Left cardiac atrium (tissue), 4 donors: ENCODE measurements at regions not wholly inside any gene's neighbourhood (a gene's known extent, or its start where the extent isn't known, plus 50 kb on each side); places are given as distances from the start of the nearest gene placed in this dataset.

Experiments used
- ATAC-seq, 2 donors: fragments of 200-7000 bp; cut with Tn5 transposase; one replicate each; pipeline ENCODE4 v1.9.1; 2020; ENCODE audit warnings: mild to moderate bottlenecking in 2 of 2, moderate library complexity in 2 of 2
- DNase-seq: peaks from one replicate; pipeline ENCODE4 v3.0.0-alpha.2; 2020
- intact Hi-C, 2 donors: fragments of 100-400 bp; cut with DNase I; formaldehyde crosslinking; loops; one replicate each; pipeline versions ENCODE4 v1.14.1 to v1.15.1; 2022 to 2023
- donor health status: DM: no; HTN: yes; CAD: no.
- donor health status: DM: no; HTN: yes; CAD: no; lungs with severe emphysema.
- donor health status: DM: yes; HTN: yes; CAD: no.
- donor health status: Dilated cardiomyopathy.

DNA sequence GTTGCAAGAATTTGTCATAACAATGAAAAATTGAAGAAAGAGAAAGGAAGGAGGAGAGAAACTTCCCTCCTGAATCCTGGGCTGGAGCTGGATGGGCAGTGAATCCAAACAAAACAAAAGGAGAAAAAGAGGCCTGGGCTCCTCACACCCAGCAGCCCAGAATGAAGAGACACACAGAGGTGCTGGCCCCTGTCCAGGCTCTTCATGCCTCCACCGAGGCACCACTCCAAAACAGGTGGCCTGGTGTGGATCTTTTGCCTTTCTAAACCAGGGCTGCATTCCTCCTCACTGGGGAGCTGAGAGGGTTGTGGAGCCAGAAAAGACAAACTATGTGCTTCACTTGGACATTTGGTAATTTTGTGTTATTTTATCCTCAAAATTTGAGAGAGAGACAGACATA lies 76.0 kb downstream of the FAM124B start:
- DNase-seq (no peak), ATAC-seq (no peak)
- intact Hi-C loops, result no loop called here

DNA sequence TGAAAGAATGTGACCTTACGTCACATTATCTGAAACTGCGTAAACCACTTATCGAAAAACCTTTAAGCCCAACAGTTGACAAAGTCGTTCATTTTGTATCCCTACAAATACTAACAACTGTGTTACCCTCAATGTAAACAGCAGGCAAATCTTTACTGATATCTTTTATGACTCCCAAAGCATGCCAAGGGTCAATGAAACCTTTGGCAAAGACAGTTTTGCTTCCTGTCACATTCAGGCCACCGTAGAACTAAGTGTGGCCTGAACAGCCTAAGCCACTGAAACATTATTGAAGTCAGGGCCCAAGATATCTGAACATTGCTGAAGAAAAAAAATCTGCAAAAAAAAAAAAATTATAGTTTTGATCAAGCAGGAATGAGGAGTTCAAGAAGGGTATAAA lies 77.3 kb downstream of the FAM124B start:
- DNase-seq (no peak), ATAC-seq (no peak)
- intact Hi-C loops, result no loop called here

DNA sequence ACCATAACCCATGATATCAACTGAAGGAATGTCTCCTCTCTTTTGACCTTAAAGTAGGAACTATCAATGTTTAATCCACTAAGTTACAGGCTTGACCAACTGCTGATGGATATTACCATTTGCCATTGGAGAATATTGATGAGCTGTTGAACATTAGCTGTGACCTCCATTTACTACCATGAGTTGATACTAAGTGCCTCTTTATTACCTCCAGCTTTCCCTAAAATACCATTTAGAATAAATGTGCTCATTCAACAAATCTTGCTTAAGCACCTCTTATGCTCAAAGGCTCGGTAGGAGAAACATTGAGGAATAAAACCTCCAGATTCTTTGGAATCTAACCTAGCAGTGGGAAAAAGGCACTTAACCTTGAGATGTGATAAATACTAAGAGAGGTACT lies 81.2 kb downstream of the FAM124B start:
- intact Hi-C loops, result no loop called here
- ATAC-seq (no peak), DNase-seq (no peak)

DNA sequence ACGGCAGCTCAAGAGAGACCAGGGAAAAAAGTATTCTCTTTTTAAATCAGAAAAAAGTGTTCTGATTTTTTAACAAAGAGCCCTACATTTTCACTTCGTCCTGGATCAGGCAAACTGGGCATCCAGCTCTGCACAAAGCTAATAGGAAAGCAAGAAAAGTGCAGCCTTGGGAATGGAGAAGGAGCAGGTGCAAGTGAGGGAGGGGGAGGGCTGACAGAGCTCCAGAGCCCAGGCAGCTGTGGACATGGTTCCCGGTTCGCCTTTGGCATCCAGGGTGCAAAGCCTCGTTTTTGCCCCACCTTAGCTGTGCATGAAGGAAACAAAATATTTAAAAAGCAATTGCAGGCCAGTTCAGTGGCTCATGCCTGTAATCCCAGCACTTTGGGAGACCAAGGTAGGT lies 82.2 kb downstream of the FAM124B start:
- DNase-seq (no peak), ATAC-seq (no peak)
- intact Hi-C loops, result no loop called here

DNA sequence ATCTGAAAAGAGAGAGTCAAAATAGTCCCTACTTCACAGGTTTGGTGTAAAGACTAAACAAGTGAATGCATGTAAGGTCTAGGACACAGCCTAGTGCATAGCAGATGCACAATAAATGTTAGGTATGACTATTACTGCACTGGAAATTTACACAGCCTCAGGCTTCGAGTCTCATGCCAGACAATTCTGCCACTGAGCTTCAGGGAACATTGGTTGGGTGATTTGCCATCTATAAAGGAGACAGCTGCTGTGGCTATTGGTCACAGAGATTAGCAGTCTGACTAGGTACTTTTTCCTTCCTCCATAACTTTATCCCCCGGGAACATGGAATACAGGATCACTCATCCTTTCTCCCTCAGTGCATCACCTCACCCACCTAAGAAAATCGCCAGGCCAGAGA lies 89.2 kb downstream of the FAM124B start:
- ATAC-seq, result no peak
- no peak for DNase-seq
- intact Hi-C loops, result no loop called here

DNA sequence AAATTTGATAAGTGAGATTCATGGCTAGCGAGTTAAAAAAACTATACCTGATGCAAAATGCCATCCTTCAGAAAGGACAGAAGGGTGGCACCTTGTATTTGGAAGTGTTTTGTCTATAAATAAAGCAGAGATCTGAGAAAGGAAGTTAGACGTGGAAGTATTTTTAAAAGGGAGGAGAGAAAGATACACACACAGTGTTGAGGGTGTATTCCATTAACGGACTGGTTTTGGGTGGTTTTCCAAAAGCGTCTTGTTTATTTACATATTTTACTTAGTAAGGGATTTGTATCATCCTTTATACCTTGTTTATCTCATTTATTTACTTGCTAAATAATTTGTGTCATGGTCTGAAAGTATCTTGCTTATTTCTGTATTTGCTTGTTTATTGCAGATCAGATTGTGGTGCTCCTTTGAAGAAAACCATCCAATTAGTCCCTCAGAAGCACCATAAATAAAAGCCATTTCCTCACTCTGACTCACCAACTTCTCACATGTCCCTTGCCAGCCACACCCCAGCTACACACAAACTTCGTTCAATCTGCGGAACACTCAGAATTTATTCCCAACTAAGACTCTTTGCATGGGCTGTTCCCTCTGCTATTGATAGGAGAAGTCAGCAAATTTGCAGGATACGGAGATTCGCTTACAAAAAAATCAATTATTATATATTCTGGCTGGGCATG lies 90.8 kb downstream of the FAM124B start:
- intact Hi-C loops, result no loop called here
- DNase-seq (no peak), ATAC-seq (no peak)

DNA sequence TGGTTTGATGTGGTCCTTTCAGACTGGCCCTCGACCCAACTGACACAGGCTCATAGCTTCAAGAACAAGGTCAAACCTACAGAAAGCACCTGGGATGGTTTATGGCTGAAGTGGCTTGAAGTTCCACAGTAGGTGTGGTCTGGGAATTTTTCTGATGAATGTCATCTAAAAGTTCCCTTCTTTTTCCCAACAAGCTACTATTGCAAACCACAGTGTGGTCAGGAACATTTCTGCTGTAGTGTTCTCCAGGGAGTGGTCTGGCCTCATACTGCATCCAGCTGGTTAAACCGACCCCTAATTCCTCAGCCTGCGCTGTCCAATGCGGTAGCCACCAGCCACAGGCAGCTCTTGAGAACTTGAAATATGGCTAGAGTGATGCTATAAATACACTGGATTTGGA lies 92.7 kb downstream of the FAM124B start:
- intact Hi-C loops, result no loop called here
- DNase-seq, result no peak
- ATAC-seq, result no peak

DNA sequence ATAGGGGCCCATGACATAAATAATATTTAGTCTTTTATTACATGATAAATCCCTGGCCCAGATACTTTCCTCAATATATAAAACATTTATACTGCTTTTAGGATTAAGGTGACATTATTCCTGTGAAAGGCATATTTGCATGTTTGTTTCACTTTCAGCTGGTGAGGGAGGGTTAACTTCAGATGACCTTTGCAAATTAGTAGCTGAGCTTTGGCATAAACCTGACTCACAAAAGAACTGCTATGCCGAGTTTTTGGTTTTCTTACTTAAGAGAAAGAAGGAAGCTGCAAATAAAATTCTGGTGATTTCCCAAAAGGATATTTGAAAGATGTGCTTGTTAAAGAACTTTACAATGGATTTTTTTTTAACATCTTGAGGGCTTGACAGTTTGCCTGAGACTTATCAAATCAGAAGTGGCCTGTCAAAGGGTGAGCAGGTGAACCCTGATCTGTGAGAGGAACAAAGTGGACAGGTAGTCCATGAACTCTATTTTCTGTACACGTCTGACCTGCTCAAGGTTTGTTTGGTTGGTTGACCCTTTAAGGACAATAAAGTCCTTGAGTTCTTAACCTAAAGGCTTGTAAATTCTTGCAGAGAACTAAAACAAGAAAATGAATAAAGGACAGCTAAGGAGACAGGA lies 93.5 kb downstream of the FAM124B start:
- no peak for ATAC-seq
- DNase-seq, result no peak
- intact Hi-C loops, result no loop called here

DNA sequence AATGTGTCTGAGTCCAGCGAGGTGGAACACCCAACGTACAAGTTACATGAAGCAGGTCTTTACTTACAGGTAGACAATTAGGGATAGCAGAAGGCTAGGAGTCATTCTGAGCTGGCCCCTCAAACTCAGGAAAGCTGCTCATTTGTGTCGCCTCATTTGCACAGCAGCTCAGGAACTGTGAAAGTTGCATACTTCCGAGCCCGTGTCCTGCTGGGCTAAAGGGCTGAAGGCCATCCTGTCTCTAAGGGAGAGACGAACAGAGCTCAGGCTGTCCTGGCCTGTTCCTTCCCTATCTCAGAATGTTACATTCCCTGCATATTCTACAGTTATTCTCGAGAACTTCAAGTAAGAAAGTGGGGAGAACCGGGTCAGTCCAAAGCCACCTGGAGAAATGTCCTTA lies 99.0 kb downstream of the FAM124B start:
- intact Hi-C loops, result no loop called here
- DNase-seq (no peak), ATAC-seq (no peak)

DNA sequence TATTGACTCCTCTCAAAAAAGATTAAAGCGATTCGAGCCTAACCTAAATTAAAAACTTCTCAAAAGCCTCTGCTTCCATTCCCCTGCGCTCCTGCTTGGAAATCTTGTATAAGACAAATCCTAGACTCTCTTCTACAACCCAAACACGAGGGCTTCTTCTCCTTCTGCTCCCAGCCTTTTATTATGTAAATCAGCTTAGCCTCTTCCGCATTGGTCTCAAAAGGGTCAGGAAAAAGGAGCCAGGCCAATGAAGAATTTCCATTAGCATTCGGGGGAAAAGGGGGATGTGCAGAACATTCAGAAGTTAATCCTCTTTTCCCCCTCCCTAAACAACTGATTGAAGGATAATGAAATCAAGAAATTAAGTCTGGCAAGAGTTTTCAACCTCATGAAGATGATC lies 107.9 kb downstream of the FAM124B start:
- DNase-seq, result no peak
- intact Hi-C loops, result no loop called here
- no peak for ATAC-seq

DNA sequence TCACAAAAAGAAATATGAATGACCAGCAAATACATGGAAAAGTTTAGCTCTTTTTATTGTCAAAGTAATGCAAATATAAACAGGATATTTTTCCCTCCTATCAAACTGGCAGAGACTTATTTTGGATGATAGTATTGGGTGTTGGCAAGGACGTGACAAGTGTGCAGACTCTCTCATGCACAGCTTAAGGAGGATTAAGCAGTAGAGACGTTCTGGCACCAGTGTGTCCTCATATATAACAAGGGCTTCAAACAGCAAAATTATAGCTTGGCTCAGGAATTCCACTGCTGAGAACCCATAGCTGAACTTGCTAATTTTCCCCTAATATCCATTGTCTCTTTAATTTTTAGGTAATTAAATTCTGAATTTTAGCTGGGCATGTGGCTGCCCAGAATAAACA lies 114.4 kb downstream of the FAM124B start:
- no peak for ATAC-seq
- intact Hi-C loops, result loop anchor here (5.0 to 10.0 kb wide), 3 partner anchors 123 to 315 kb away; no protein-coding TSS in a partner anchor
- DNase-seq, result no peak

DNA sequence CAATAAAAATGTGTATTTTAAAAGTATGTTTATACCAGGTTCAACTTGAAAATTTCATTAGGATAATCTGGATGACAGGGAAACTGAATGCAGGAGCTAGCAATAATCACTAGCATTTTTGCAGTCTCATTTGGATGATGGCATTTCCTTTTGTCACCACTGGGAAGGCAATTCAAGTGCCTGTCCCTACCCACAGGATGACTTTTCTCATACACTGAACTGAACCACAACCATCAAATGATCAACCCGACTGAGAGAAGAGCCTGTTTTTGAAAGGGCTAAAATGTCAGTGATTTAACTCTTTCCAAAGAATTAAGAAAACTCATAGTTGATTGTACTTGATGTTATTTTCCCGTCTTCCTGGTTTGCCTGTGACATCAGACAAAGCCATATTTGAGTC lies 115.0 kb downstream of the FAM124B start:
- DNase-seq (no peak), ATAC-seq (no peak)
- intact Hi-C loops, result loop anchor here (5.0 to 10.0 kb wide), 3 partner anchors 122 to 315 kb away; no protein-coding TSS in a partner anchor

DNA sequence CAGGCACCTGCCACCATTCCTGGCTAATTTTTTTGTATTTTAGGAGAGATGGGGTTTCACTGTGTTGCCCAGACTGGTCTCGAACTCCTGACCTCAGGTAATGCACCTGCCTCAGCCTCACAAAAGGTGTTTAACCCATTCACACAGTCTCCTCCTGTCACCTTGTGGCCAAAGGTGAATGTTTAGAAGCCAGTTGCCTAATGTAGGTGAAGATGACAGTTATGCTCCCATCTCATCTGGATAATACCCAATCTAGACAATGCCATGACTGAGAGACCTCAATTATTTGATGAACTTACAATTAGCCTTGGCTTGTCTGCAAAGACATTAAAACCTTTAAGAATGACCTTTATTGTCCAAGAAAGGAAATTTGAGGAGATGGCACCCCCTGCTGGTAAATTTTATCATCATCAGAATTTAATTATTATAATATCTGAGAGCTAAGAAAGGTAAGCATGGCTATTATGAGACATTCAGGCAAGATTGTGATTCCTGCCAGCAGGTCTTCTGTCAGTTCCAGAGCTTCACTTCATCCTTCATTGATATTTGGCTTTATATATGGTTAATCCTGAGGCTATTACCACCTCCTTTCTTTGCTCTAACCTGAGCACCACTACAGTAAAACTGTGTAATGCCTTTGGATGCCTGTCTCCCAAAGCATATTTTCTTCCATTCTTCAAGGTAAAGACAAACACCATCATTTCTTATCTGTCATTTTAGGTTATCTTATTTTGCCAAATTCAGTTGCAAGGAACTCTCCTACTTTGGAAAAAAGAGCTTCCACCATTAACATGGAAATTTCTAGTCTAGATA lies 117.6 kb downstream of the FAM124B start:
- DNase-seq, result no peak

DNA sequence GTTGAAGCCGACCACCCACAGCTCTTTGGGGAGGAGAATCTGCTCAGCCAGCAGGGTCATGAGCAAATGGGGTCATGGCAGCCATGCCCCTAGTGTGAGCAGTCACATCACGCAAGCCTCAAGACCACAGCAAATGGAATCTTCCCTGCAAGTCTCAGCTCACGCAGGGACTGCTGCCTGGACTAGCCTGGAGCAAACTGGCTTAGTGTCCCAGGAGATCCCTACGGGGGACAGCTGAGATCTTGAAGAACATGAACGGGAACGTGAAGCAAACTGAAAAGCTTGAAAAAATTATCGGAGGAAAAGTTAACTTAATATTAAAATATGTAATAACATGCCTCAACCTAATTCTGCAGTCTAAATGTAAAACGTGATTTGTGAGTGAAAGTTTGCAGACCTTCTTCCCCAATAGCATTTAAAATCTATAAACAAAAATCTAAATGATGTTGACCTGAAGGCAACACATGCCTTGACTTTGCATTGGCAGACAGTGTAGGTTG lies 118.4 kb downstream of the FAM124B start:
- intact Hi-C loops, result loop anchor here in 1 of 2 donors (5.0 to 10.0 kb wide), 2 partner anchors 119 to 241 kb away; no protein-coding TSS in a partner anchor
- ATAC-seq (peak; percentile 41 to 44), DNase-seq (peak; percentile 22)

More for the DNA sequence above, 117.6 kb downstream of the FAM124B start:
- peak; percentile 29 to 38 for ATAC-seq
- intact Hi-C loops, result loop anchor here in 1 of 2 donors (1.0 to 10.0 kb wide), 4 partner anchors 120 to 314 kb away; no protein-coding TSS in a partner anchor

DNA sequence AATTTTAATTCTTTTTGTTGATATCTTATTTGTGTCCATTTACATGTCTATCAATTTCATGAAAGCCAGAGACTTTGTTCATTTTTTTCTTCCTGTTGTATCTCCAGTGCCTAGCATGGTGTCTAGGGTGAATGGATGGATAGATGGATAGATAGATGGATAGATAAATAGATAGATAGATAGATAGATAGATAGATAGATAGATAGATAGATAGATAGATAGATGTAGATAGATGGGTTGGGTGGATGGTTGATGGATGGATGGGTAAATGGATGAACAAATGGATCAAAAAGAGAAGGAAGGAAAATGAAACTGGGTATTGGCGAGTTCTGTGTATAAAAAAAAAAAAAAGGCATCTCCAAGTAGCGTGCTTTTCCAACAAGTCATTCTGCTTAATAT lies 120.5 kb downstream of the FAM124B start:
- no peak for DNase-seq
- no peak for ATAC-seq
- intact Hi-C loops, result loop anchor here in 1 of 2 donors (5.0 to 10.0 kb wide), 2 partner anchors 117 to 239 kb away; no protein-coding TSS in a partner anchor

DNA sequence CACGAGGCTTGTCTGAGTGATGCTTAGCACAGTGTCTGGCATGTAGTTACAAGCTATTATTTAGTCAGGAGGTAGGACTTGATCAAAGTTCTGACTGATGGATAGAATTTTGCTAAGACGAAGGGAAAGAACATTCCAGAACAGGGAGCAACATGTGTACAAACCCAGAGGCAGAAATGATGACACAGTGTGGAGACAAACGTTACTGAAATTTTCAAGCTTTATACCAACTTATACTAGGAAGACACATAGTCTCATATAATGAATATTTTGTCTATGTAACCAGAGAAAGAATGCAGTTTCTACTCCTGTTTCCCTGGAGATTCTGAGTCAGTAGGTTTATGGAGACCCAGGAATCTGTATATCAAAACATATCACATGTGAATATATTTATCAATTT lies 123.4 kb downstream of the FAM124B start:
- intact Hi-C loops, result no loop called here
- DNase-seq (no peak), ATAC-seq (no peak)

DNA sequence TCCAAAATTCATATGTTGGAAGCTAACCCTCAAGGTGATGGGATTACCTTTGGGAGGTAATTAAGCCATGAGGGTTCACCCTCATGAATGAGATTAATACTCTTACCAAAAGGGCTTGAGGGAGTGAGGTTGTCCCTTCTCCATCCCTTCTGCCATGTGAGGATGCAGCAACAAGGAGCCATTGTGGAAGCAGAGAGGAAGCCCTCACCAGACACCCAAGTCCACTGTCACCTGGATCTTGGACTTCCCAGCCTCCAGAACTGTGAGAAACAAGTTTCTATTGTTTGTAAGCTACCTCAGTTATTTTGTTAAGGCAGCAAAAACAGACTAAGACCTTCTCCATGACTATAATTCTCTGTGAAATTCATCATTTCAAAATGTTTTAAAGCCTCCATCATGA lies 125.7 kb downstream of the FAM124B start:
- ATAC-seq, result no peak
- intact Hi-C loops, result no loop called here
- no peak for DNase-seq

DNA sequence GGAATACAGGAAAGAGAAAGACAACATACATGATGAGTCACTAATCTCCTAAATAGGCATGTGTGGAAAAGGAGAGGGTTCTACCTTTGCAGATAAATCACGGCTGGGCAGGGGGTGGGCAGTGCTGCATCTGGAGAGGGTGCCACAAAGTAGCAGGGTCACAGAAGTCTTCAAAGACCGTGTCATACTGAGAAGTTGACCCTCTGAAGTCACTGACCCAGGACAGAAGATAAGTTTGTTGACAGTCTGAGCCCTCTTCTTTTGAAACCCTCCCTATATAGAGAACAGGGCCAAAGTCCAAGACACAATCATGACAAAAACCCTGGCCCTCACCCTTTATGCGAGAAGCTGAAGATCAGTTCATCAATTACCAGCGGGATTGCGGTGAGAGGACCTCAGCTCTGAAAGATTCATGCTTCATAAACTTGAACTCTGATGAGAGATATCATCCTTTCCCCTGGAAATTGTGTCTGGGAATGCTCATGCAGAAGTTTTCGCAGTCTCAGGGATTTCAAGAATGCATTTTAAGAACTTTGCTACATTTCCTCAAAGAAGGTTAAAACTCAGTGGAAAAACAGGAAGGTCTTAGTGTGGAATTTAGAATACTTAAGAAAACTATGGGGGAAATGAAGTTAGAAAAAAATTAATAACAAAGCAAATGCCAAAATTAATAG lies 129.5 kb downstream of the FAM124B start:
- ATAC-seq, result no peak
- intact Hi-C loops, result no loop called here
- DNase-seq, result no peak

DNA sequence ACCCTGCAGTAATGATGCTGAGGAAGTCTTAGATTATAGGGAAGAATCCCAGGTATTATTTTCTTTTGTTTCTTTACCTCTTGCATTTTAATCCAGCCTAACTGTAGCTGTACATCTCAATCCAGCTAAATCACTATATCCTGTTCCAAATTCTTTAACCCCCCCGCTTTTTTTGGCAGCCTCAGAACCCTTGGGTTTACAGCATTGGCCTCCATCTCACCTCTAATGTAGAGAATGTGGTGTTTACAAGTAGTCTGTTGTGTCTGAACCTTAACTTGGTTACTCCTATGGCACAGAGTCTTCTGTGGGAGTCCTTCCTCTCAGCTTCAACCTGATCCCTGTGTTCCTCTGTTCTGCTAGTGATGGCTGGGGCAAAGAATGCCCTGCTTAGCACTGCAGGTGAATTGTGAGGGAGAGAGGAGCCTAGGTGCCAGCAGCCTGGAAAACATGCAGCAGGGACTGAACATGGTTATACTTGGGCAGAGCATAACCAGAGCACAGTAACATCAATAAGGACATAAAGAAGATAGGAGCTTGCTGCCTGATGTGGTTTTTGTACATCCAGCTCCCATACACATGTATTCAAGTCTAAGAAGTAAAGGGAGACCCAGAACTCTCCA lies 130.2 kb downstream of the FAM124B start:
- intact Hi-C loops, result no loop called here
- ATAC-seq (no peak), DNase-seq (no peak)
